Tibial artery (tissue), 4 donors: ENCODE measurements at regions not wholly inside any gene's neighbourhood (a gene's known extent, or its start where the extent isn't known, plus 50 kb on each side); places are given as distances from the start of the nearest gene placed in this dataset.

Experiments used
- DNase-seq, 2 donors: peaks; one replicate each; pipeline ENCODE4 v3.0.0-alpha.2; 2019
- H3K27ac ChIP-seq, 2 donors: fragments of 200-600 bp; sonication (generic) in 1 of 2; 1 replicate in 1 of 2; 2 replicates in 1 of 2; pipeline ENCODE4 v1.5.1; 2018 to 2019; ENCODE audit warnings: mild to moderate bottlenecking in 1 of 2
- H3K27me3 ChIP-seq, 2 donors: fragments of 200-600 bp; sonication (generic) in 1 of 2; one replicate each; pipeline versions ENCODE4 v1.5.1 to v1.6.0; 2016 to 2019
- H3K36me3 ChIP-seq, 3 donors: fragments of 200-600 bp; sonication (generic) in 2 of 3; one replicate each; pipeline ENCODE4 v1.5.1; 2016 to 2019; ENCODE audit warnings: mild to moderate bottlenecking in 2 of 3
- H3K4me1 ChIP-seq, 4 donors: fragments of 200-600 bp; sonication (generic) in 2 of 4; 1 replicate in 3 of 4; 2 replicates in 1 of 4; pipeline ENCODE4 v1.5.1; 2016 to 2019
- H3K4me3 ChIP-seq, 2 donors: fragments of 200-600 bp; sonication (generic) in 1 of 2; 1 replicate in 1 of 2; 2 replicates in 1 of 2; pipeline ENCODE4 v1.5.1; 2018 to 2019; ENCODE audit warnings: mild to moderate bottlenecking in 2 of 2
- H3K9me3 ChIP-seq, 3 donors: fragments of 200-600 bp; sonication (generic) in 1 of 3; one replicate each; pipeline ENCODE4 v1.5.1; 2016 to 2019
- intact Hi-C: fragments of 100-400 bp; cut with DNase I; formaldehyde crosslinking; loops from one replicate; pipeline ENCODE4 v1.15.0; 2023; ENCODE audit warnings: low total_unique reads
- TF ChIP-seq, protein P1 (sequence below), 2 experiments: fragments of 200-600 bp in 1 of 2; fragments of 450-650 bp in 1 of 2; IDR thresholded peaks; one replicate each; pipeline ENCODE4 v1.5.1; 2017 to 2019; ENCODE audit warnings: antibody characterized with exemption in 2 of 2, mild to moderate bottlenecking in 1 of 2, moderate library complexity in 1 of 2

DNA sequence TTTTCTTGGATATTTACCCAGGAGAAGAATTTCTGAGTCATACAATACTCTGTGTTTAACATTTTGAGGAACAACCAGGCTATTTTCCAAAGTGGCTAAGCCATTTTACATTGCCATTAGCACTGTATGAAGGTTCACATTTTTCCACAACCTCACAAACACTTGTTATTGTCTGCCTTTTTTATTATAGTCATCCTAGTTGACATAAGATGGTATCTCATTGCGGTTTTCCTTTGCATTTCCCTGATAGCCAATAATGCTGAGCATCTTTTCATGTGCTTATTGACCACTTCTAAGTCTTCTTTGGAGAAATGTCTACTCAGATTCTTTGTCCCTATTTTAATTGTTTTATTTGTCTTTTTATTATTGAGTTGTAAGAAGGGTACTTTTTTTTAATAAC, 107.4 kb upstream of the CES5A start:
- intact Hi-C loops, result no loop called here
- Histone ChIP-seq H3K4me1 (no peaks in the 10 kb centered on the region), H3K4me3 (no peak overlapping the region), H3K36me3 (no peaks in the 10 kb centered on the region), H3K9me3 (no peaks in the 10 kb centered on the region), H3K27me3 (no peaks in the 10 kb centered on the region), H3K27ac (no peak overlapping the region)
- no peak for DNase-seq
- TF ChIP-seq, protein P1, sequence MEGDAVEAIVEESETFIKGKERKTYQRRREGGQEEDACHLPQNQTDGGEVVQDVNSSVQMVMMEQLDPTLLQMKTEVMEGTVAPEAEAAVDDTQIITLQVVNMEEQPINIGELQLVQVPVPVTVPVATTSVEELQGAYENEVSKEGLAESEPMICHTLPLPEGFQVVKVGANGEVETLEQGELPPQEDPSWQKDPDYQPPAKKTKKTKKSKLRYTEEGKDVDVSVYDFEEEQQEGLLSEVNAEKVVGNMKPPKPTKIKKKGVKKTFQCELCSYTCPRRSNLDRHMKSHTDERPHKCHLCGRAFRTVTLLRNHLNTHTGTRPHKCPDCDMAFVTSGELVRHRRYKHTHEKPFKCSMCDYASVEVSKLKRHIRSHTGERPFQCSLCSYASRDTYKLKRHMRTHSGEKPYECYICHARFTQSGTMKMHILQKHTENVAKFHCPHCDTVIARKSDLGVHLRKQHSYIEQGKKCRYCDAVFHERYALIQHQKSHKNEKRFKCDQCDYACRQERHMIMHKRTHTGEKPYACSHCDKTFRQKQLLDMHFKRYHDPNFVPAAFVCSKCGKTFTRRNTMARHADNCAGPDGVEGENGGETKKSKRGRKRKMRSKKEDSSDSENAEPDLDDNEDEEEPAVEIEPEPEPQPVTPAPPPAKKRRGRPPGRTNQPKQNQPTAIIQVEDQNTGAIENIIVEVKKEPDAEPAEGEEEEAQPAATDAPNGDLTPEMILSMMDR (IDR thresholded peaks at IDR 0.05), result no peak

DNA sequence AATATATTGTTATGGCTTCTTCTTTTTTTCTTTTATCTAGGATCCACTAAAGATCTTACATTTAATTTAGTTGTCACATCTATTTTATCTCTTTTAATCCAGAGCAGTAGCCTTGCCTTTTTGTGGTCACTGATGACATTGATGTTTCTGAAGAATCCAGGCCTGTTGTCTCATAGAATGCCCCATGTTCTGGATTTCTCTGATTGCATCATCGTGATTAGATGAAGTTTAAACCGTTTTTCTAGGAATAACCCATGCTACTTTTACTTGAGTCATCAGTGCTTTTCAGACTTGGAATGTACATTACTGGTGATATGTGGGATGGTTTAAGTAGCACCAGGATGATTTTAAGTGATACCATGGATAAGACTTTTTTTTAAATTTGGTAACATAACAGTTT, 106.4 kb upstream of the CES5A start:
- no peaks in the 10 kb centered on the region for H3K4me1 ChIP-seq
- H3K4me3 ChIP-seq, result no peak overlapping the region
- intact Hi-C loops, result no loop called here
- no peak for DNase-seq
- TF ChIP-seq, protein P1 (IDR thresholded peaks at IDR 0.05), result no peak
- H3K27me3 ChIP-seq, result no peaks in the 10 kb centered on the region
- H3K27ac ChIP-seq, result no peak overlapping the region
- no peaks in the 10 kb centered on the region for H3K36me3 ChIP-seq
- no peaks in the 10 kb centered on the region for H3K9me3 ChIP-seq

DNA sequence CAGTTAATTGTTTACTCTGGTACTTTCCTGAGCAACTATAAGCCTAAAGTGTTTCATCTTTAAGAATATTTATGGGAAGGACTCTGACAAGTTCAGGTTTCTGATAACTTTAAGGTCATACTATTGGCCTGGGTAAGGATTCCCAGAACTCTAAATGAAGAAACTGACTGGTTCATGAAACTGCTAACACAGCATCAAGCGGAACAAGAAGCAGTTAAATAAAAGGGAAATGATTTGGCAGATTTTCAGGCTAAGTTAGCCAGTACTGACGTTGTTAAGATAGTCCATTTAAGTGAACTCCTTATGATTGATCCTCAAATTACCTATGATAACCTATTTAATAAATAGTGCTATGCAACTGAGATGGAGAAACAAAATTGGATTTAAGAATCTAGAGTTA, 101.6 kb upstream of the CES5A start:
- no peaks in the 10 kb centered on the region for H3K27me3 ChIP-seq
- no peak for DNase-seq
- intact Hi-C loops, result no loop called here
- H3K27ac ChIP-seq, result no peak overlapping the region
- no peaks in the 10 kb centered on the region for H3K4me1 ChIP-seq
- TF ChIP-seq, protein P1 (IDR thresholded peaks at IDR 0.05), result no peak
- H3K4me3 ChIP-seq, result no peak overlapping the region
- H3K9me3 ChIP-seq, result no peaks in the 10 kb centered on the region
- H3K36me3 ChIP-seq, result no peaks in the 10 kb centered on the region

DNA sequence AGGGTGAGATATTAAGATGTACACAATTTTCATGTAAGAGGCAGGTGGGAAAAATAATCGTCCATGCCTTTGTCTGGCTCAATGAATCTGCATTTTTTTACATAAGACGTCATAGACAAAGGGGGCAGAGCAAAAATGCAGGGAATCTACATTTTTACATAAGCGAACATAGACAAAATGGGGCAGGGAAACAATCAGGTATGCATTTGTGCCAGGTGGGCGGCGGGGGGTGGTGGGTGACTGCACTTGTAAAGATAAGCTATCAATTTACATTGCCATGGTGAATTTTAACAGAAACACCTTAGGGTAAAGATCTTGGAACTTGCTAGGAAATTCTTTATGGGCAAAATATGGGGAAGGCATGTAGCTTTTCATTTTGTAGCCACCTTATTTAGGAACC, 96.3 kb upstream of the CES5A start:
- H3K4me1 ChIP-seq, result no peaks in the 10 kb centered on the region
- DNase-seq, result no peak
- TF ChIP-seq, protein P1 (IDR thresholded peaks at IDR 0.05), result no peak
- H3K4me3 ChIP-seq, result no peak overlapping the region
- no peaks in the 10 kb centered on the region for H3K9me3 ChIP-seq
- H3K27me3 ChIP-seq, result no peaks in the 10 kb centered on the region
- intact Hi-C loops, result no loop called here
- no peak overlapping the region for H3K27ac ChIP-seq
- H3K36me3 ChIP-seq, result no peaks in the 10 kb centered on the region

DNA sequence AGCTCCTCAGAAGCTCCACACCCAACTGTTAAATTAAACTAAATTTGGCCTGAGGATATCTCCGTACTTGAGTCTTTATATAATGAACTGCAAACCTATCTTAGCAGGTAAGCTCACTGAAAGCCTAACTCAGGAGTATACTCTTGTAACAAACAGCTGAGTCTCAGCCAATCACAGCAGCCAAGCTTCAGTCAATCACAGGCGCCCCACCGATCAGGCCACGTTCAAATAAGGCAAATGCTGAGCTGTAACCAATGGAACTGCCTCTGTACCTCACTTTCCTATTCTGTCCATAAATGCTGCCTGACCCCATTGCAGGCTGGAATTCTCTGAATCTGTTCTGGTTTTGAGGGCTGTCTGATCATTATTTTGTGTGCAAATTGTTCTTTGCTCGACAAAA, 93.0 kb upstream of the CES5A start:
- Histone ChIP-seq H3K27ac (no peak overlapping the region), H3K4me1 (peaks cover 0 to 5% (median 0%) of the 10 kb centered on the region in 4 donors), H3K27me3 (no peaks in the 10 kb centered on the region), H3K4me3 (no peak overlapping the region), H3K36me3 (no peaks in the 10 kb centered on the region), H3K9me3 (no peaks in the 10 kb centered on the region)
- TF ChIP-seq, protein P1 (IDR thresholded peaks at IDR 0.05), result no peak
- intact Hi-C loops, result no loop called here
- DNase-seq, result no peak

DNA sequence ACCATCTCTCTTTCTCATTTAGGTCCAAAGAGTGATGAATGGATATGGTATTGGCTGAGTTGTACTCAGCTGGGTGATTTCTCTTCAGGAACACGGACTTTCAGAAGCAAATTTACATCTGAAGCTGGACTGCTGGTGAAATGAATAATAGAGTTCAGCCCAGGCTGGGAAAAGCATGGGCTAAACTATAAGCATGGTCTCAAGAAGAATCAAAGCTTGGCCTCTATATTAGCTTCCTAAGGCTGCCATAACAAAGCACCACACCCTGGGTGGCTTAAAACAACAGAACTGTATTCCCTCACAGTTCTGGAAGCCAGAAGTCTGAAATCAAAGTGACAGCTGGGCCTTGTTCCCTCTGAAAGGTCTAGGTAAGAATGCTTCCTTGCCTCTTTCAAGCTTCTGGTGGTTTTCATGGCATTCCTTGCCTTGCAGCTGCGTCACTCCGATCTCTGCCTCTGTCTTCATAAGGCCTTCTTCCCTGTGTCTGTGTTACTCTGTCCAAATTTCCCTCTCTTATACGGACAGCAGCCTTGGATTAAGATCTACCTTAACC, 89.8 kb upstream of the CES5A start:
- Histone ChIP-seq H3K9me3 (peaks cover 0 to under 1% (median 0%) of the 10 kb centered on the region in 3 donors), H3K27me3 (no peaks in the 10 kb centered on the region), H3K4me3 (no peak overlapping the region), H3K4me1 (peaks cover 0 to 5% (median 0%) of the 10 kb centered on the region in 4 donors), H3K27ac (no peak overlapping the region), H3K36me3 (no peaks in the 10 kb centered on the region)
- DNase-seq, result no peak
- TF ChIP-seq, protein P1 (IDR thresholded peaks at IDR 0.05), result no peak
- intact Hi-C loops, result no loop called here
